Left lung (tissue), 4 donors: ENCODE measurements at regions not wholly inside any gene's neighbourhood (a gene's known extent, or its start where the extent isn't known, plus 50 kb on each side); places are given as distances from the start of the nearest gene placed in this dataset.

Experiments used
- ATAC-seq: fragments of 200-7000 bp; cut with Tn5 transposase; one replicate; pipeline ENCODE4 v1.9.1; 2020; ENCODE audit warnings: moderate library complexity
- DNase-seq, 4 donors: peaks; one replicate each; pipeline ENCODE4 v3.0.0-alpha.2; 2013 to 2020
- H3K27ac ChIP-seq, 2 donors: fragments of 200-600 bp; sonication (generic) in 1 of 2; one replicate each; pipeline versions ENCODE4 v1.5.0 to v1.8.0; 2020 to 2021
- H3K27me3 ChIP-seq, 2 donors: fragments of 200-600 bp; sonication (generic) in 1 of 2; one replicate each; pipeline versions ENCODE4 v1.5.0 to v1.8.0; 2020 to 2021
- H3K36me3 ChIP-seq, 2 donors: fragments of 200-600 bp; sonication (generic) in 1 of 2; one replicate each; pipeline versions ENCODE4 v1.5.0 to v1.8.0; 2020 to 2021
- H3K4me1 ChIP-seq, 2 donors: fragments of 200-600 bp; one replicate each; pipeline ENCODE4 v1.8.0; 2021
- H3K4me3 ChIP-seq, 2 donors: fragments of 200-600 bp; sonication (generic) in 1 of 2; one replicate each; pipeline versions ENCODE4 v1.5.0 to v1.8.0; 2020 to 2021; ENCODE audit warnings: mild to moderate bottlenecking in 1 of 2
- H3K9me3 ChIP-seq, 2 donors: fragments of 200-600 bp; sonication (generic) in 1 of 2; one replicate each; pipeline versions ENCODE4 v1.5.0 to v1.8.0; 2020 to 2021
- CTCF ChIP-seq, 2 donors: fragments of 200-600 bp; sonication (generic) in 1 of 2; IDR thresholded peaks; one replicate each; pipeline versions ENCODE4 v1.5.0 to v1.8.0; 2021; ENCODE audit warnings: antibody characterized with exemption in 2 of 2
- intact Hi-C, 2 donors: fragments of 100-400 bp; cut with DNase I; formaldehyde crosslinking; loops; one replicate each; pipeline versions ENCODE4 v1.11.2 to v1.14.2; 2022
- donor health status: DM: no; HTN: yes; CAD: no.
- donor health status: DM: no; HTN: no; CAD: no.

DNA sequence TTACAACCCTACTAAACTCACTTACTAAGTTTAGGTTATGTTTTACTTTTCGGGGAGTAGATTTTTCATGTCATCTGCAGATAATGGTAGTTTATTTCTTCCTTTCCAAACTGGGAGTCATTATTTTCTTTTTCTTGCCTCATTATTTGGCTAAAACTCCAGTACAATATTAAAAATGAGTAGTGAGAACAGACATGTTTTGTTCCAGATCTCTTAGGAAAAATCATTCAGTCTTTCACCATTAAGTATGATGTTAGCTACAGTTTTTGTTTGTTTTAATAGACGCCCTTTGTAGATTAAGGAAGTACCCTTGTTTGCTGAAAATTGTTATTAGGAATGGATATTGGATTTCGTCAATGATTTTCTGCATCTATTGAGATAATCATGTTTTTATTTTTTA lies 472.0 kb upstream of the PAPPA start:
- TF ChIP-seq CTCF (IDR thresholded peaks at IDR 0.05), result no peak
- ATAC-seq, result no peak

GRCh38 chr9:115686069-115686468 lies 467.5 kb upstream of the PAPPA start:
- Histone ChIP-seq H3K9me3 (peaks cover 0 to 6% of the 10 kb centered on the region in 2 donors), H3K4me3 (no peak overlapping the region), H3K27me3 (no peaks in the 10 kb centered on the region), H3K27ac (no peak overlapping the region), H3K36me3 (no peaks in the 10 kb centered on the region), H3K4me1 (no peaks in the 10 kb centered on the region)
- ATAC-seq (no peak), DNase-seq (no peak)
- intact Hi-C loops, result no loop called here
- no peak for TF ChIP-seq CTCF (IDR thresholded peaks at IDR 0.05)

More for the DNA sequence above, 472.0 kb upstream of the PAPPA start:
- no peaks in the 10 kb centered on the region for H3K4me1 ChIP-seq
- peaks cover 0 to 10% of the 10 kb centered on the region in 2 donors for H3K9me3 ChIP-seq
- no peaks in the 10 kb centered on the region for H3K36me3 ChIP-seq
- no peak overlapping the region for H3K27ac ChIP-seq
- H3K27me3 ChIP-seq, result no peaks in the 10 kb centered on the region
- H3K4me3 ChIP-seq, result no peak overlapping the region
- no peak for DNase-seq
- intact Hi-C loops, result no loop called here

DNA sequence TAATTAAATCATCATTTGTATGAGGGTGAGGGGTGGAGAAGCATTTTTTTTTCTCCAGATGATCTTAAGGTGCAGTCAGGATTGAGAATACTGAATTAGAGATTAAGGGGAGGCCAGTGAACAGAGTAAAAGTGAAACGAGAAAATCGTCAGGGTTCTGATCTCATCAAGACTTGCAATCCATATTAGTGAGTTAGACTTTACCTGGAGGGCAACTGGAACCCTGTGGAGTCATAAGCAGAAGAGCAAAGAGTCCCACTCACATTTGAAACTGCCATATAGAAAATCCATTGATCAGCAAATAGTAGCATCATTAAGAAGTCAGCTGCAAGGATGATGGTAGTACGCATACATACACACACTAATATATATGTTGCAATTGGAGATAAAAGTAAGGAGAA lies 466.2 kb upstream of the PAPPA start:
- no peak for TF ChIP-seq CTCF (IDR thresholded peaks at IDR 0.05)
- no peaks in the 10 kb centered on the region for H3K27me3 ChIP-seq
- no peak overlapping the region for H3K4me3 ChIP-seq
- DNase-seq (no peak), ATAC-seq (no peak)
- peaks cover 0 to 6% of the 10 kb centered on the region in 2 donors for H3K9me3 ChIP-seq
- H3K4me1 ChIP-seq, result no peaks in the 10 kb centered on the region
- H3K36me3 ChIP-seq, result no peaks in the 10 kb centered on the region
- H3K27ac ChIP-seq, result no peak overlapping the region
- intact Hi-C loops, result no loop called here

- no peak for DNase-seq
- Histone ChIP-seq H3K27ac (no peak overlapping the region), H3K27me3 (no peaks in the 10 kb centered on the region), H3K4me3 (no peak overlapping the region), H3K9me3 (no peaks in the 10 kb centered on the region), H3K4me1 (no peaks in the 10 kb centered on the region), H3K36me3 (no peaks in the 10 kb centered on the region)
- no peak for ATAC-seq
- intact Hi-C loops, result no loop called here
- no peak for TF ChIP-seq CTCF (IDR thresholded peaks at IDR 0.05)
Observed at GRCh38 chr9:115689331-115689730, 464.3 kb upstream of the PAPPA start.

DNA sequence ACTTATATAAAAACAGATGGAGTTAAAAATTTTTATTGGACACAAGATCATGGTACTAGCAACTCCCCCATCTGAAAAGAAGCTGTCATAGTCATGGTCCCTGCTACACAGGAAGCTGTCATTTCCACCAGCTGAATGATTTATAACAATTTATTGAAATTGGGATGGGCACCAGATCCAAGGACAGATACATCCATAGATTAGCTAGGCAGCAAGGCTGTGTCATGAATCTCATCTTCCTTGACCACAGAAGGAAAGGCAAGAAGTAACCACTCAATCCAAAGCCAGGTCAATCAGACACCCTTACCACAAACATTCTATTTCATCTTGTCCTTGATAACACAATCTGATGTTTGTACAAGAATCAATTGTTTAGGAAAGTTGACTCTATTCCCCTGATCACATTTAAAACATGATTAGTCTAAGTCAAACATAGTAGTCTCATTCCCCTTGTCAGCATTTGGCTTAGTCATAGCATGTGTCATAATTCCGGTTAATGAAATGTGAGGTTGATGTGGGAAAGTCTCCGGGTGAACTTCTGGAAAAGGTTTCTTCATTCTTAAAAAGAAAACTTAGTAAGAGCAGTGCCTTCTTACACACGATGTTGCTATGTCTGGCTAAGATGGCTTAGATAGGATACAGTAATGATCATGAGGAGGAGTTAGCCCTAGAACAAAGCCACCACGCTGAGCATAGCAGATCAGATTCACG lies 462.6 kb upstream of the PAPPA start:
- no peaks in the 10 kb centered on the region for H3K9me3 ChIP-seq
- H3K36me3 ChIP-seq, result no peaks in the 10 kb centered on the region
- no peaks in the 10 kb centered on the region for H3K4me1 ChIP-seq
- H3K27ac ChIP-seq, result peak overlapping the region in 1 of 2 donors; percentile 2
- intact Hi-C loops, result loop anchor here in 1 of 2 donors (10.0 kb wide), 1 partner anchor 464 kb away; the partner anchor contains the start of gene PAPPA
- H3K27me3 ChIP-seq, result no peaks in the 10 kb centered on the region
- ATAC-seq (peak; percentile 64), DNase-seq (no peak)
- no peak for TF ChIP-seq CTCF (IDR thresholded peaks at IDR 0.05)
- no peak overlapping the region for H3K4me3 ChIP-seq
